MCF 10A (cell line): ENCODE measurements at regions not wholly inside any gene's neighbourhood (a gene's known extent, or its start where the extent isn't known, plus 50 kb on each side); places are given as distances from the start of the nearest gene placed in this dataset.

Source experiments
- BruUV-seq: library from RNA; stranded (reverse); fragments of 400-500 nt; replicated peaks from 2 replicates; lab custom pipeline; 2021; lab: Mats Ljungman, UMichigan
- CTCF ChIA-PET: fragments of 300-600 bp; sonication (Branson Sonifier 250); formaldehyde crosslinking; extraction: SDS; loops from one replicate; lab custom pipeline; 2021; ENCODE audit warnings: antibody characterized with exemption, inconsistent platforms; lab: Yijun Ruan, JAX
- POLR2A ChIA-PET: fragments of 300-600, 350-650 bp; sonication (Branson Sonifier 250); formaldehyde crosslinking; extraction: SDS; loops from one replicate; lab custom pipeline; 2020; ENCODE audit warnings: antibody characterized with exemption, inconsistent platforms; lab: Yijun Ruan, JAX
- DNase-seq: peaks from one replicate; pipeline ENCODE4 v3.0.0-alpha.2; 2018; ENCODE audit not compliant: unreplicated experiment
- H3K27ac Mint-ChIP-seq: one replicate; pipeline ENCODE4 v1.8.0; 2022; ENCODE audit warnings: mild to moderate bottlenecking, low read depth, mixed read lengths; ENCODE audit not compliant: unreplicated experiment
- H3K27me3 Mint-ChIP-seq: one replicate; pipeline ENCODE4 v1.8.0; 2022; ENCODE audit warnings: mixed read lengths; ENCODE audit not compliant: insufficient read depth, unreplicated experiment
- H3K36me3 Mint-ChIP-seq: one replicate; pipeline ENCODE4 v1.8.0; 2022; ENCODE audit warnings: mild to moderate bottlenecking, moderate library complexity, mixed read lengths; ENCODE audit not compliant: insufficient read depth, unreplicated experiment
- H3K4me1 Mint-ChIP-seq: one replicate; pipeline ENCODE4 v1.8.0; 2022; ENCODE audit warnings: mixed read lengths; ENCODE audit not compliant: insufficient read depth, unreplicated experiment
- H3K4me3 Mint-ChIP-seq: one replicate; pipeline ENCODE4 v1.8.0; 2022; ENCODE audit warnings: mild to moderate bottlenecking, moderate library complexity, mixed read lengths; ENCODE audit not compliant: unreplicated experiment
- H3K9me3 Mint-ChIP-seq: one replicate; pipeline ENCODE4 v1.8.0; 2022; ENCODE audit warnings: mixed read lengths; ENCODE audit not compliant: unreplicated experiment
- intact Hi-C: fragments of 100-400 bp; cut with micrococcal nuclease; formaldehyde crosslinking; loops from 2 replicates; pipeline ENCODE4 v1.14.1; 2022
- TF ChIP-seq, protein P1 (sequence below): fragments of 200-600 bp; IDR thresholded peaks from one replicate; pipeline ENCODE4 v1.8.0; 2022; ENCODE audit warnings: antibody characterized with exemption, mild to moderate bottlenecking; ENCODE audit not compliant: unreplicated experiment

DNA sequence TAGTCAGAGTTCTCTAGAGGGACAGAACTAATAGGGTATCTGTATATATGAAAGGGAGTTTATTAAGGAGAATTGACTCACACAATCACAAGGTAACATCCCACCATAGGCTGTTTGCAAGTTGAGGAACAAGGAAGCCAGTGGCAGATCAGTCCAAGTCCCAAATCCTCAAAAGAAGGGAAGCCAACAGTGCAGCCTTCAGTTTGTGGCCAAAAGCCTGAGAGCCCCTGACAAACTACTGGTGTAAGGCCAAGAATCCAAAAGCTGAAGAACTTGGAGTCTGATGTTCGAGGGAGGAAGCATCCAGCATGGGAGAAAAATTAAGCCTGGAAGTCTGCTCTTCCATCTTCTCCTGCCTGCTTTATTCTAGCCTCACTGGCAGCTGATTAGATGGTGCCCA lies 1107.2 kb upstream of the CELF2 start:
- TF ChIP-seq, protein P1, sequence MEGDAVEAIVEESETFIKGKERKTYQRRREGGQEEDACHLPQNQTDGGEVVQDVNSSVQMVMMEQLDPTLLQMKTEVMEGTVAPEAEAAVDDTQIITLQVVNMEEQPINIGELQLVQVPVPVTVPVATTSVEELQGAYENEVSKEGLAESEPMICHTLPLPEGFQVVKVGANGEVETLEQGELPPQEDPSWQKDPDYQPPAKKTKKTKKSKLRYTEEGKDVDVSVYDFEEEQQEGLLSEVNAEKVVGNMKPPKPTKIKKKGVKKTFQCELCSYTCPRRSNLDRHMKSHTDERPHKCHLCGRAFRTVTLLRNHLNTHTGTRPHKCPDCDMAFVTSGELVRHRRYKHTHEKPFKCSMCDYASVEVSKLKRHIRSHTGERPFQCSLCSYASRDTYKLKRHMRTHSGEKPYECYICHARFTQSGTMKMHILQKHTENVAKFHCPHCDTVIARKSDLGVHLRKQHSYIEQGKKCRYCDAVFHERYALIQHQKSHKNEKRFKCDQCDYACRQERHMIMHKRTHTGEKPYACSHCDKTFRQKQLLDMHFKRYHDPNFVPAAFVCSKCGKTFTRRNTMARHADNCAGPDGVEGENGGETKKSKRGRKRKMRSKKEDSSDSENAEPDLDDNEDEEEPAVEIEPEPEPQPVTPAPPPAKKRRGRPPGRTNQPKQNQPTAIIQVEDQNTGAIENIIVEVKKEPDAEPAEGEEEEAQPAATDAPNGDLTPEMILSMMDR: no peak

DNA sequence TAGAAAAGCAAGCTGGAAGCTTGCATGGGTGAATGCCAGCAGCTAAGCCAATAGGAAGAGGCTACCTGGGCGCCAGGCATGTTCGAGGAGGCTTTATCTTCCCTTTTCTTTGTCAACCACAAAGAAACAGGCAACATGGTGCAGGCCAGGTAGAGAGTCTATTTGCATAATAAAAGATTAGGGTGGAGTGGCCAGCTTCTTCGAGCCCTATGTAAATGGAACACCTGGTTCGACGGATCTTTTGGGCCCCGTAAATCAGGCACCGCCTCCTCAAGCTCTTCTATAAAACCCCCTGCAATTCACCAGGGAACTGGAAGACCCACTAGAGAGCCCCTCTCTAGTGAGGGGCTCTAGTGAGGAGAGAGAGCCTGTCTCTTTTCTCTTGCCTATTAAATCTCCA lies 1106.2 kb upstream of the CELF2 start:
- BruUV-seq: no TSS peak
- DNase-seq: no peak
- Mint-ChIP-seq H3K27ac (no peak overlapping the region), H3K9me3 (peaks cover 8% of the 10 kb centered on the region), H3K4me1 (no peaks in the 10 kb centered on the region), H3K4me3 (no peak overlapping the region), H3K27me3 (no peaks in the 10 kb centered on the region), H3K36me3 (no peaks in the 10 kb centered on the region)
- TF ChIP-seq, protein P1: no peak
- intact Hi-C loops: no loop called here
- ChIA-PET POLR2A (interaction anchor here (0.6 kb wide), 1 partner anchor 881 kb away, joined by 3 read pairs; no protein-coding TSS in a partner anchor), CTCF (interaction anchor here (0.6 kb wide), 1 partner anchor 11 kb away, joined by 3 read pairs; no protein-coding TSS in a partner anchor)

More for the DNA sequence above, 1107.2 kb upstream of the CELF2 start:
- Mint-ChIP-seq H3K4me3 (no peak overlapping the region), H3K27me3 (no peaks in the 10 kb centered on the region), H3K27ac (no peak overlapping the region), H3K9me3 (peaks cover 8% of the 10 kb centered on the region), H3K36me3 (no peaks in the 10 kb centered on the region), H3K4me1 (no peaks in the 10 kb centered on the region)
- ChIA-PET POLR2A (no interaction called here), CTCF (interaction anchor here (0.6 kb wide), 1 partner anchor 767 kb away, joined by 3 read pairs; no protein-coding TSS in a partner anchor)
- no peak for DNase-seq
- BruUV-seq: no TSS peak
- intact Hi-C loops: no loop called here

DNA sequence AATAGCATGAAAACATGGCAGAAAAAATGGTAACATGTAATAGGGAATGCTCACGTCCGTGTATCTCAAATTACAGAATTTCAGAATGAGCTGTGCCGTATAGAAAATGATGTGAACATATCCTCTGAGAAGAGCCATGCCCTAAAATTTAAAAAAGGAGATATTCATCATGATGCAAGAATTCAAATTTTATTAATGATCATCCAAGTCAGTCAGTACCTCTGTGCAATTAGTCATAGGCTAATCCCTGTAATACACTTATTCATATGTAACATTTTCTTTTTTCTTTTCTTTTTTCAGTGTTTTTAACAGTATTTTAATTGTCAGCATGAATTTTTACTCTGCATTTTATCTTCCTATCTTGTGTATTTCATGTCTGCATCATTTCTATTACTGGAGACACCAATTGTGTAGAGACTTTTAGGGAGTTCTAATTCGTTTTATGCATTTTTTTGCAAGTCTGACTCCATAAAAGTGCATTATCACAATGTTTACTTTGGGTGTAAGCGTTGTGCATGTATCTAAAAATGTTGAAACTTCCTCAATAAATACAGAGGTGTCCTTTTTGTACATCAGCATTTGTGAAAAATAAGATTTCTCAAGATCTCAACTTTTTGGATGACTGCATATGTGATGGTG lies 1103.7 kb upstream of the CELF2 start:
- no TSS peak for BruUV-seq
- CTCF ChIA-PET: interaction anchor here (0.5 kb wide), 1 partner anchor 101 kb away, joined by 3 read pairs; no protein-coding TSS in a partner anchor
- Mint-ChIP-seq H3K9me3 (peaks cover 1% of the 10 kb centered on the region), H3K27ac (no peak overlapping the region), H3K4me3 (no peak overlapping the region), H3K27me3 (no peaks in the 10 kb centered on the region), H3K36me3 (no peaks in the 10 kb centered on the region), H3K4me1 (no peaks in the 10 kb centered on the region)
- TF ChIP-seq, protein P1: no peak
- POLR2A ChIA-PET: interaction anchor here (1.4 kb wide), 1 partner anchor 12 kb away, joined by 4 read pairs; no protein-coding TSS in a partner anchor
- DNase-seq: no peak
- intact Hi-C loops: no loop called here

DNA sequence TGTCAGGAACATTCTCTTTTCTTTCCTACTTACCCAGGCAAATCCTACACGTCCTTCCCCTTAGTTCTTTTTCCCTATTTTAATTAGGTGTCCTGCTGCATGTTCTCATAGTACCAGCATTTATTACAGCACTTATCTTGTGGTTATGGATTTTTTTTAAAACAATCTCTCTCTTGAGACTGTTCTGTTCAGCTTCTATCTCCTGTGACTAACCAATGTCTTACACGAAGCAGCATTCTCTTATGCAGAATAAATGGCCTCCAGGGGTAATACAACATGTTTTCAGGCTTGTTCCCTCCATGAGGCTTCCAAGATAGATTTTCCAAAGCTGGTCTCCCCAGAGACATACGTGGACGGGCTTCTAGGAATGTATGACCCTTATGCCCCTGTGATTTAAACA lies 1096.1 kb upstream of the CELF2 start:
- peaks cover 15% of the 10 kb centered on the region for H3K9me3 Mint-ChIP-seq
- ChIA-PET CTCF (no interaction called here), POLR2A (no interaction called here)
- H3K4me3 Mint-ChIP-seq: no peak overlapping the region
- no peak overlapping the region for H3K27ac Mint-ChIP-seq
- no TSS peak for BruUV-seq
- no peak for DNase-seq
- TF ChIP-seq, protein P1: no peak
- intact Hi-C loops: no loop called here
- H3K27me3 Mint-ChIP-seq: no peaks in the 10 kb centered on the region
- no peaks in the 10 kb centered on the region for H3K4me1 Mint-ChIP-seq
- no peaks in the 10 kb centered on the region for H3K36me3 Mint-ChIP-seq
